ENCODE measurements at regions not wholly inside any gene's neighbourhood (a gene's known extent, or its start where the extent isn't known, plus 50 kb on each side); places are given as distances from the start of the nearest gene placed in this dataset.

- no peak overlapping the region for H3K27ac Mint-ChIP-seq
- no peak for TF ChIP-seq CTCF (IDR thresholded peaks at IDR 0.05)
- intact Hi-C loops (cut with micrococcal nuclease), result loop anchor here (10.0 kb wide), 1 partner anchor 504 kb away; no protein-coding TSS in a partner anchor
- H3K4me1 Mint-ChIP-seq, result peaks cover 16% of the 10 kb centered on the region
- no peak overlapping the region for H3K4me3 Mint-ChIP-seq
- H3K36me3 Mint-ChIP-seq (ENCODE audit: low read depth), result no peaks in the 10 kb centered on the region
- no peaks in the 10 kb centered on the region for H3K9me3 Mint-ChIP-seq
- peaks cover 19% of the 10 kb centered on the region for H3K27me3 Mint-ChIP-seq
- ChIA-PET CTCF (no interaction called here), POLR2A (no interaction called here)
- ATAC-seq (ENCODE audit: low read depth), result no peak
- no peak for DNase-seq
Measured at GRCh38 chr4:74878323-74878722, 54.6 kb upstream of the PARM1 start.

GRCh38 chr4:74875451-74875850 lies 57.5 kb upstream of the PARM1 start:
- ChIA-PET POLR2A (no interaction called here), CTCF (interaction anchor here (0.7 to 4.2 kb wide), 16 partner anchors 9 to 973 kb away, joined by 3 to 68 read pairs (median 4); partner anchors contain the start of gene PARM1)
- H3K4me3 Mint-ChIP-seq, result no peak overlapping the region
- H3K36me3 Mint-ChIP-seq (ENCODE audit: low read depth), result no peaks in the 10 kb centered on the region
- no peak overlapping the region for H3K27ac Mint-ChIP-seq
- TF ChIP-seq CTCF (IDR thresholded peaks at IDR 0.05), result no peak
- intact Hi-C loops (cut with micrococcal nuclease), result loop anchor here (10.0 kb wide), 1 partner anchor 501 kb away; no protein-coding TSS in a partner anchor
- H3K4me1 Mint-ChIP-seq, result peaks cover 16% of the 10 kb centered on the region
- H3K9me3 Mint-ChIP-seq, result no peaks in the 10 kb centered on the region
- ATAC-seq (ENCODE audit: low read depth), result no peak
- no peak for DNase-seq
- H3K27me3 Mint-ChIP-seq, result peaks cover 11% of the 10 kb centered on the region

- POLR2A ChIA-PET, result no interaction called here
- H3K4me3 Mint-ChIP-seq, result no peak overlapping the region
- DNase-seq (no peak), ATAC-seq (ENCODE audit: low read depth) (peak; percentile 81)
- CTCF ChIA-PET, result interaction anchor here (0.6 to 4.2 kb wide), 22 partner anchors 8 to 973 kb away, joined by 3 to 68 read pairs (median 4); partner anchors contain the start of gene PARM1
- H3K27me3 Mint-ChIP-seq, result peaks cover 9% of the 10 kb centered on the region
- TF ChIP-seq CTCF (IDR thresholded peaks at IDR 0.05), result peak; percentile 67
- H3K4me1 Mint-ChIP-seq, result peaks cover 16% of the 10 kb centered on the region
- no peak overlapping the region for H3K27ac Mint-ChIP-seq
- no peaks in the 10 kb centered on the region for H3K9me3 Mint-ChIP-seq
- intact Hi-C loops (cut with micrococcal nuclease), result loop anchor here (1.0 to 10.0 kb wide), 7 partner anchors 58 to 973 kb away; partner anchors contain the start of gene PARM1
- no peaks in the 10 kb centered on the region for H3K36me3 Mint-ChIP-seq (ENCODE audit: low read depth)
Measured at GRCh38 chr4:74874753-74875367, 58.1 kb upstream of the PARM1 start.

DNA sequence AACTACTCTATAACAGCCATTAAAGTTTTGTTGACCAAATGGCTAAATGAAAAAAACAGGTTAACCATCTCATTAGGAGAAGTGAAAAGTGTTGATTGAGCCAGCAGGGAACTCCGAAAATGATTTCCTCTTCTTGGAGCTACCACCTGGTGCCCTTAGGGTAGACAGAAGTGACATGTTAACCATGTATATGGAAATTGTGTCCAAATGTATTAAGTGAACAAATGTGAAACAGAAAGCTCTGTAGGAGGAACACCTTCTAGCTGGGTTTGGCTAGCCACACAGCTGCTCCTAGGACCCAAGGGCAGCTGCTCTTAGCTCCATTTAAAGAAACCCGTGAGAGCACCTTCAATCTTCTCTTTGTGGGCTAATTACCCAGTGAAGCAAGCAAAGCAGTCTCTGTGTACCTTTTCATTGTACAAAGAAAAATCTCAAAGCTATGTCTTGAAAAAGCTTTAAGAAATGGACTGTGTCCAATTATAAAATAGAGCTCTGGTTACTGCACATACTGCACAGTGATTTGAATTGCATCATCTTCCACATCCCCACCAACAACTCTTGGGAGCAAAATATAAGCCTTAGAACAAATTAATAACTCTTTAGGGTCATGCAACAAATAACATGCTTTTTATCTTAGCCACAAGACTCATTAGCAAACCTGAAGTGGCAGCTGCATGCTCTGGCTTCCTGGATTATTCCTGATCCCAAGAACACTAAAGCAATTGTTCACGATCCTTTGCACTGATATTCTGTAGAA lies 59.2 kb upstream of the PARM1 start:
- H3K9me3 Mint-ChIP-seq, result no peaks in the 10 kb centered on the region
- H3K4me3 Mint-ChIP-seq, result no peak overlapping the region
- H3K27me3 Mint-ChIP-seq, result peaks cover 6% of the 10 kb centered on the region
- ChIA-PET CTCF (interaction anchor here (0.9 to 4.2 kb wide), 11 partner anchors 9 to 974 kb away, joined by 3 to 68 read pairs (median 7); partner anchors contain the start of gene PARM1), POLR2A (interaction anchor here (0.6 to 0.8 kb wide), 2 partner anchors 11 to 1795 kb away, joined by 3 read pairs; no protein-coding TSS in a partner anchor)
- H3K27ac Mint-ChIP-seq, result no peak overlapping the region
- ATAC-seq (ENCODE audit: low read depth), result peak; percentile 60
- TF ChIP-seq CTCF (IDR thresholded peaks at IDR 0.05), result no peak
- no peaks in the 10 kb centered on the region for H3K36me3 Mint-ChIP-seq (ENCODE audit: low read depth)
- H3K4me1 Mint-ChIP-seq, result peaks cover 16% of the 10 kb centered on the region
- intact Hi-C loops (cut with micrococcal nuclease), result loop anchor here (1.0 to 10.0 kb wide), 7 partner anchors 60 to 975 kb away; partner anchors contain the start of gene PARM1
- no peak for DNase-seq

Measured in activated B cell treated with CpG ODN at 0.5 μM for 24 hours (primary cell).